Type B pancreatic cell (in vitro differentiated cells): ENCODE measurements at regions not wholly inside any gene's neighbourhood (a gene's known extent, or its start where the extent isn't known, plus 50 kb on each side); places are given as distances from the start of the nearest gene placed in this dataset.

Experiments
- DNase-seq: peaks from one replicate; pipeline ENCODE4 v3.0.0; 2021; ENCODE audit warnings: mixed read lengths; ENCODE audit not compliant: unreplicated experiment; ENCODE audit errors: extremely low spot score
- H3K27ac Mint-ChIP-seq: 2 replicates; pipeline ENCODE4 v1.8.0; 2021; ENCODE audit warnings: mild to moderate bottlenecking, mixed read lengths
- H3K27me3 Mint-ChIP-seq: 2 replicates; pipeline ENCODE4 v1.8.0; 2021; ENCODE audit warnings: mixed read lengths
- H3K36me3 Mint-ChIP-seq: 2 replicates; pipeline ENCODE4 v1.8.0; 2021; ENCODE audit warnings: mixed read lengths
- H3K4me1 Mint-ChIP-seq: one replicate; pipeline ENCODE4 v1.8.0; 2021; ENCODE audit warnings: mixed read lengths; ENCODE audit not compliant: unreplicated experiment
- H3K4me3 Mint-ChIP-seq: 2 replicates; pipeline ENCODE4 v1.8.0; 2021; ENCODE audit warnings: mild to moderate bottlenecking, mixed read lengths
- H3K9me3 Mint-ChIP-seq: 2 replicates; pipeline ENCODE4 v1.8.0; 2021; ENCODE audit warnings: mixed read lengths
- CTCF ChIP-seq: fragments of 200-600 bp; sonication (generic); conservative IDR thresholded peaks from 2 replicates; pipeline ENCODE4 v1.5.0; 2021; ENCODE audit warnings: antibody characterized with exemption, mild to moderate bottlenecking

- Mint-ChIP-seq H3K27me3 (no peaks in the 10 kb centered on the region), H3K9me3 (no peaks in the 10 kb centered on the region), H3K4me1 (peaks cover 32% of the 10 kb centered on the region), H3K4me3 (no peak overlapping the region), H3K36me3 (no peaks in the 10 kb centered on the region), H3K27ac (peak overlapping the region; percentile 76)
- DNase-seq: no peak
- TF ChIP-seq CTCF: no peak
These were observed 100.4 kb upstream of the IRF2BP2 start for GRCh38 chr1:234710381-234710780.

- H3K27ac Mint-ChIP-seq: peak overlapping the region; percentile 76
- DNase-seq: peak; percentile 60
- H3K4me3 Mint-ChIP-seq: peak overlapping the region; percentile 9
- H3K9me3 Mint-ChIP-seq: no peaks in the 10 kb centered on the region
- TF ChIP-seq CTCF: no peak
- no peaks in the 10 kb centered on the region for H3K36me3 Mint-ChIP-seq
- H3K27me3 Mint-ChIP-seq: no peaks in the 10 kb centered on the region
- H3K4me1 Mint-ChIP-seq: peaks cover 31% of the 10 kb centered on the region
These were observed 99.7 kb upstream of the IRF2BP2 start for GRCh38 chr1:234709473-234710228.

GRCh38 chr1:234708700-234709395, 98.9 kb upstream of the IRF2BP2 start:
- DNase-seq: peak; percentile 47
- no peaks in the 10 kb centered on the region for H3K9me3 Mint-ChIP-seq
- TF ChIP-seq CTCF: no peak
- peaks cover 37% of the 10 kb centered on the region for H3K4me1 Mint-ChIP-seq
- H3K36me3 Mint-ChIP-seq: no peaks in the 10 kb centered on the region
- H3K27me3 Mint-ChIP-seq: no peaks in the 10 kb centered on the region
- H3K4me3 Mint-ChIP-seq: peak overlapping the region; percentile 9
- H3K27ac Mint-ChIP-seq: peak overlapping the region; percentile 76

GRCh38 chr1:234707641-234708040, 97.7 kb upstream of the IRF2BP2 start:
- Mint-ChIP-seq H3K4me1 (peaks cover 37% of the 10 kb centered on the region), H3K36me3 (no peaks in the 10 kb centered on the region), H3K27ac (no peak overlapping the region), H3K27me3 (no peaks in the 10 kb centered on the region), H3K4me3 (no peak overlapping the region), H3K9me3 (peaks cover 6% of the 10 kb centered on the region)
- no peak for DNase-seq
- no peak for TF ChIP-seq CTCF

GRCh38 chr1:234706931-234707330, 97.0 kb upstream of the IRF2BP2 start:
- Mint-ChIP-seq H3K27ac (no peak overlapping the region), H3K4me1 (peaks cover 37% of the 10 kb centered on the region), H3K27me3 (no peaks in the 10 kb centered on the region), H3K36me3 (no peaks in the 10 kb centered on the region), H3K9me3 (peaks cover 6% of the 10 kb centered on the region), H3K4me3 (no peak overlapping the region)
- TF ChIP-seq CTCF: no peak
- DNase-seq: peak; percentile 27
